ENCODE measurements at regions not wholly inside any gene's neighbourhood (a gene's known extent, or its start where the extent isn't known, plus 50 kb on each side); places are given as distances from the start of the nearest gene placed in this dataset.

DNA sequence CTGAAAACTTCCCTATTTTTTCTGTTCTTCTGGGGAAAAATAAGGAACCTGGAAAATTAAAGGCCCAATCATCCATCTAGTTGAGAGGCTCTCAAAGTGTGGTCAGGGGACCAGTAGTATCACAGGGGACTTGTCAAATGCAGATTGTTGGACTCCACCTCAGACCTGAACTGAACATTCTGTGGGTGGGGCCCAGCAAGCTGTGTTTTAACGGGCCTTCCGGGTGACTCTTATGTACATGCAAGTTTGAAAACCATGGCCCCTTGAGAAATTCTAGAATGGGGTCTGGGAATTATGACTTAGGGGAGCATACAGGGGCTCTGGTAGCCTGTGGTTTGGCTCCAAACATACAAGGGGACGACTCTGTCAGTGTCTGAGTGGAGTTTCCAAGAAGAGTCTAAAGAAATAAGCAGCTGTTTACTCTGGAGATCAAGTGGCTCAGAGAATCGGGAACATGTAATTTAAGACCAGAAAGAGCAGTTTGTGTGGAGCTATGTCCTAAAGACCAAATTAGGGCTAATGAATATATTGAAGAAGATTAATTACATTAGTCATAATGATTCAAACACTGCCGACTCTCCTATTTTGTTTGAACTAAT, 177.4 kb downstream of the SLC28A3 start:
- in situ Hi-C loops (cut with HindIII; ENCODE audit: low pct_unique_long_range_greater_than_20kb, low sequenced_read_pairs) = no loop called here
- no peak for DNase-seq (ENCODE audit: low read depth in 1 of 2, low spot score in 1 of 2)
- TF ChIP-seq JUND (IDR thresholded peaks at IDR 0.05; ENCODE audit: low read depth) = no peak

DNA sequence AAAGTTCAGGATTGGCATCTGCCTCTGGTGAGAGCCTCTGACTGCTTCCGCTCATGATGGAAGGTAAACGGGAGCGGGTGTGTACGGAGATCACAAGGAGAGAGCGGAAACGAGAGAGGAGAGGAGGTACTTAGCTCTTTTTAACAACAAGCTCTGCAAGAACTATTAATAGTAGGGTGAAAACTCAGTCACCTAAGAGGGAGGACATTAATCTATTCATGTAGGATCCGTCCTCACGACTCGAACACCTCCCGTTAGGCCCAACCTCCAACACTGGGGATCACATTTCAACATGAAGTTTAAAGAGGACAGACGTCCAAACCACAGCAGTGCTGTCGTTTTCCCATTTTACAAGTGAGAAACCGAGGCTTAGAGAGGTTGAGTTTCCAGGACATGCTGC, 173.7 kb downstream of the SLC28A3 start:
- DNase-seq (ENCODE audit: low read depth in 1 of 2, low spot score in 1 of 2) = no peak
- TF ChIP-seq JUND (IDR thresholded peaks at IDR 0.05; ENCODE audit: low read depth) = no peak
- in situ Hi-C loops (cut with HindIII; ENCODE audit: low pct_unique_long_range_greater_than_20kb, low sequenced_read_pairs) = no loop called here

DNA sequence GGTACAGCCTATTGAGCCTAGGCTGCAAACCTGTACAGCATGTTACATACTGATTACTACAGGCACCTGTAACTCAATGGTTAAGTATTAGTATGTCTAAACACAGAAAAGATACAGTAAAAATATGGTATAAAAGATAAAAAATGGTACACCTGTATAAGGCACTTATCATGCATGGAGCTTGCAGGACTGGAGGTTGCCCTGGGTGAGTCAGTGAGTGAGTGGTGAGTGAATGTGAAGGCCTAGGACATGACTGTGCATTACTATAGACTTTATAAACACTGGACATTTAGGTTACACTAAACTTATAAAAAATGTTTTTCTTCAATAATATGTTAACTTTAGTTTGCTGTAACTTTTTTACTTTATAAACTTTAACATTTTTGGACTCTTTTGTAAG, 171.3 kb downstream of the SLC28A3 start:
- TF ChIP-seq JUND (IDR thresholded peaks at IDR 0.05; ENCODE audit: low read depth) = no peak
- in situ Hi-C loops (cut with HindIII; ENCODE audit: low pct_unique_long_range_greater_than_20kb, low sequenced_read_pairs) = no loop called here
- DNase-seq (ENCODE audit: low read depth in 1 of 2, low spot score in 1 of 2) = no peak

DNA sequence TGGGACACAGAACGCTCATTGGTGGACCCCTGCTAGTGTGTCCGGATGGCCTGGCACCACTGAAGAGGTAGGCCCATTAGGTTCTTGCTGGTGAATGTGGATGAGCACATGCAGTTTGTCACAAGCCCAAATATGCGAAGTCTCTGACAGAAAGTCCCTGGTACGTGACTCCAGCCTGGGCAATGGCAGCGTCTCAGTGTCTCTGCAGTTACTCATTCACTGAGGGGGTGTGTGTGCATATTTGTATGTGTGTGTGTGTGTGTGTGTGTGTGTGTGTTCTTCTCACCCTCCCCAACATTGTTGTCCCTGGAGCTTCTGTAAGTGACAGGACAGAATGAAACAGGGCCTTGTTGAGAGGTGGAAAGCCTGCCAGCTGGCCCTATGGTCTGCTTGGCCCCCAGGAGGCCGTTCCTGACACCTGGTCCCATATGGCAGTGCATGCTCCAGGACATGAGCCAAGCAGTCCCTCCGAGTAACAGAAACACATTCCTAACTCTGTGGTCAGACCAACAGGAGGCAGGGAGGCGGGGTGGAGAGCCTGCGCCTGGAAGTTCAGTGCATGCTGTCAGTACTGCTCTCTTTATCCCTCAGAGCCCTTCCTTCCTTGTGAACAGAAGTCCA, 169.9 kb downstream of the SLC28A3 start:
- peak in 1 of 2 experiments; percentile 44 for DNase-seq (ENCODE audit: low read depth in 1 of 2, low spot score in 1 of 2)
- TF ChIP-seq JUND (IDR thresholded peaks at IDR 0.05; ENCODE audit: low read depth) = no peak
- in situ Hi-C loops (cut with HindIII; ENCODE audit: low pct_unique_long_range_greater_than_20kb, low sequenced_read_pairs) = no loop called here

DNA sequence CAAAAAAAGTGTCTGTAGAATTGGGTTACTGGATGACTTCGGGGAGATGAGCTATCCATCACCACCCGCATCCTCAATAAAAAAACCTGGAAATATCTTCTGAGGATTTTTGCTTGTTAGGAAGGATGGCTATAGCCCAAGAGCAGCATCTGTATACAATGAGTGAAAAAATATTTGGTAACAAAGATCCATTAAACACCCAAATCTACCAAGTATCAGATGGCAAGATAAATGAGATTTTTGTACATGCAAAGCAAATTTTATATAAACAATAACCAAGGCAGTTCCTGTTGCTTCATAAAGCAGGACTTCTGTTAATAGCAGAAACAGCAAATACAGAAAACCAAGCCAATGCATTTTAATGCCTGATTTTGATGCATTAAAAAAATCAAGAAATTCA, 166.6 kb downstream of the SLC28A3 start:
- in situ Hi-C loops (cut with HindIII; ENCODE audit: low pct_unique_long_range_greater_than_20kb, low sequenced_read_pairs) = no loop called here
- TF ChIP-seq JUND (IDR thresholded peaks at IDR 0.05; ENCODE audit: low read depth) = no peak
- DNase-seq (ENCODE audit: low read depth in 1 of 2, low spot score in 1 of 2) = no peak

DNA sequence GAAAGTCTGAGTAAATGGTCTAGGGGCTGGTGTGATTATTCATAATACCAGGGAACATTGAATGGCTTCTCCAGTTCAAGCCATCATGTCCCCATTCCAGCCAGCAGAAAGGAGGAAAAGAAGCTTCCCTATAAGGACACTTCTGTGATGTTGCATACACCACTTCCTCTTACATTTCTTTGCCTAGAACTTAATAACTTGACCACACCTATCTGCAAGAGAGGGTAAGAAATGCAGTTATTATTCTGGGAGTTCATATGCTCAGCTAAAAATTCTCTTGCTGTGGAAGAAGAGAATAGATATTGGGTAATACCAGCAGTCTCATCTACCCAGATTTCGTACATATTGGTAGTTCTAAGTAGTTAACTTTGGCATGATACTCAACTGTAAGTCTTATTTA, 166.1 kb downstream of the SLC28A3 start:
- in situ Hi-C loops (cut with HindIII; ENCODE audit: low pct_unique_long_range_greater_than_20kb, low sequenced_read_pairs) = no loop called here
- DNase-seq (ENCODE audit: low read depth in 1 of 2, low spot score in 1 of 2) = no peak
- no peak for TF ChIP-seq JUND (IDR thresholded peaks at IDR 0.05; ENCODE audit: low read depth)

DNA sequence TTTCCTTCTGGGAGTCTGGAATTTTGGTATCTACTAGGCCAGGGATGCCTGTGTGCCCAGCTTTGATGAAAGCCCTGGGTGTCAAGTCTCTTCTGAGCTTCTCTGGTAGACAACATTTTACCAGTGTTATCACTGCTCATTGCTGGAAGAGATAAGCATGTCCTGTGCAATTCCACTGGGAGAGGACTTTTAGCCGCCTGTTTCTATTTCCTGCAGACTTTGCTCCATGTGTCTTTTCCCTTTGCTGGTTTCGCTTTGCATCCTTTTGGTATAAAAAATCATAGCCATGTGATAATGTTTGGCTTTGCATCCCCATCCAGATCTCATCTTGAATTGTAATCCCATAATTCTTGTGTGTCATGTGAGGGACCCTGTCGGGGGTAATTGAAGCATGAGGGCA, 163.2 kb downstream of the SLC28A3 start:
- no peak for DNase-seq (ENCODE audit: low read depth in 1 of 2, low spot score in 1 of 2)
- no peak for TF ChIP-seq JUND (IDR thresholded peaks at IDR 0.05; ENCODE audit: low read depth)
- in situ Hi-C loops (cut with HindIII; ENCODE audit: low pct_unique_long_range_greater_than_20kb, low sequenced_read_pairs) = no loop called here

DNA sequence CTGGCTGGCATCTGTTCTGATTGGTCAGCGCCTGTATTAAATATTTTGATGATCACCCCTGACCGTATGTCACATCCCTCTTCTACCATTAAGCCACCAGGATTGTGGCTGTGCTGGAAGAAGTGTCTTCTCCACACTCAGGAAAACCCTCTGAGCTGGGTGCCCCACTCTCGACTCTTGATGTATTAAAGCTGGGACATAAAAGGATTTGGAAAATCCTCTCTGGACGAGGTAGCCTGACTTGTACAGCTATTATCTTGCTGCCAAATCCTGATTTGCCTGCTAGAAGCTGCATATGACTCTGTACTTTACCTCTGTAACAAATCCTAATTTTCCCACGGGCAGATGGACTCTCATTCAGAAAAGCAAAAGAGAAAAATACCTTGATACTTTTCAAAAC, 161.0 kb downstream of the SLC28A3 start:
- TF ChIP-seq JUND (IDR thresholded peaks at IDR 0.05; ENCODE audit: low read depth) = no peak
- in situ Hi-C loops (cut with HindIII; ENCODE audit: low pct_unique_long_range_greater_than_20kb, low sequenced_read_pairs) = no loop called here
- DNase-seq (ENCODE audit: low read depth in 1 of 2, low spot score in 1 of 2) = no peak

DNA sequence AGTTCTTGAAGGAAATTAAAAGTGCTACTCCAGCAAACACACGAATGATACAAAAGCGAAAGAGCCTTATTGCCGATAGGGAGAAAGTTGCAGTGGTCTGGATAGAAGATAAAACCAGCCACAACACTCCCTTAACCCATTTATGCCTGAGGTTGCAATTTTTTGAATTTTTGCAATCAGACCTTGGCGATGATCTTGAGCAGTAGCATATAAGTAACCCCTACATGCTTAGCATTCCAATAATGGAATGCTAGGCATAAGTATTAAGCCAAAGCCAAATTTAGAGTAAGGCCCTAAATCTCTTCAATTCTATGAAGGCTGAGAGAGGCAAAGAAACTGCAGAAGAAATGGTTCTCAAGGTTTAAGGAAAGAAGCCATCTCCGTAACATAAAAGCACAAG, 153.5 kb downstream of the SLC28A3 start:
- in situ Hi-C loops (cut with HindIII; ENCODE audit: low pct_unique_long_range_greater_than_20kb, low sequenced_read_pairs) = no loop called here
- no peak for DNase-seq (ENCODE audit: low read depth in 1 of 2, low spot score in 1 of 2)
- TF ChIP-seq JUND (IDR thresholded peaks at IDR 0.05; ENCODE audit: low read depth) = no peak

DNA sequence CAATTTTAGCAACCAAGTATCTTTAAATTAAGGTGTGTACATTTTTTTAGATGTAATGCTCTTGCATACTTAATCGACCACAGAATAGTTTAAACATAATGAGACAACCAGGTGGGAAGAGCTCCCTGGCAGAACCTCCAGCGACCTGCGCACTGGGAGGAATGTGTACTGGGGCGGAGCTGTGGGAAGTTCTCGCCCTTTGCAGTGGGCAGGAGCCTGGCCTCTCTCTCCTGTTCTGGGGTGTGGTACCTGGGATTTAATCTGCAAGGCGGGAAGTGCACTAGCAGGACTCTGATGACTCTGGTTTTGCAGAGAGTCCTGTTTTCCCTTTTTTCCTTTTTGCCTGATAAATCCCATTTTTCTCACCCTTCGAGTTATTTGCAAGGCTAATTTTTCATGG, 150.7 kb downstream of the SLC28A3 start:
- no peak for TF ChIP-seq JUND (IDR thresholded peaks at IDR 0.05; ENCODE audit: low read depth)
- no peak for DNase-seq (ENCODE audit: low read depth in 1 of 2, low spot score in 1 of 2)
- in situ Hi-C loops (cut with HindIII; ENCODE audit: low pct_unique_long_range_greater_than_20kb, low sequenced_read_pairs) = no loop called here

DNA sequence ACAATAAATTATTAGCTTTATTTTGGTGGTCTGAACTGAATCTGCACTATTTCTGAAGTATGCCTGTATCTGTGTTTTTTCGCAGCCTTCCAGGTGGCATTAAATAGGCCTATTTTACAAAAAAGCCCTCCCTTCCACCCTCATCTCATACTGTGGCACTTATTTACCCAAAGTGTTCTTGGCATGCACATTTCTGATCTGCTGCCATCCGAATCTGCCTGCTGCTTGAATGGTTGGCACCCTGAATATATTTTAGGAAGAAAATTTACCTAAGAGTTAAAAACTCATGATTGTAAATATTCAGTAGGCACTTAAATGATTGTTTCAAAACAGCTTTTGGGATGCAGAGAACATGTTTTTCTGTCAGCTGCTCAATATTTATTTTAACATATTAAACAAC, 150.1 kb downstream of the SLC28A3 start:
- TF ChIP-seq JUND (IDR thresholded peaks at IDR 0.05; ENCODE audit: low read depth) = no peak
- in situ Hi-C loops (cut with HindIII; ENCODE audit: low pct_unique_long_range_greater_than_20kb, low sequenced_read_pairs) = no loop called here
- no peak for DNase-seq (ENCODE audit: low read depth in 1 of 2, low spot score in 1 of 2)

DNA sequence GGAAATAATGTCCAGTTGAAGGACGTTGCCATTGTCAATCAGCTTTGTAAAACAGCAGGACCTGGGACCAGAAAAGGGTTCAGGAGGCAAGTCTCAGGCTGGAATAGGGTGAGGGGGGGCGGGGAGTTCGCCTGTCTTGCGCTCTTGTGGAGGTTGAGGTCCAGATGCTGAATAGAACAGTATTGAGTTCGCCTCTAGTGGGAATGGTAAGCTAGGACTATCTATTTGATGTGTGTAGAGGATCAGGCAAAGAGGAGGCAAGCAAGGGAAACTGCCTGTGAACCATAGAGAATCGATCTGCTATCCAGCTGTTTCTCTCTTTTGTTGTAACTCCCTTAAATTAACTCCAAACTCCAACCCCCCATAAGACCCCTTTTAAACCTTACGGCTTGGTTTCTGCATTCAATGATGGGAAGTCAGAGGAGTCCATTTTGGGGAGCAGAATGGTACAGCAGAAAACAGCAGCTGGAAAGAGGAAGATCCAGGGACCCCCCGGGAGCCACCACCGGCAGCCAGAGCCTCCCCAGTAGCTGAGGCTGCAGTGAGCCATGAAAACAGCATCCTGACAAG, 133.7 kb downstream of the SLC28A3 start:
- in situ Hi-C loops (cut with HindIII; ENCODE audit: low pct_unique_long_range_greater_than_20kb, low sequenced_read_pairs) = no loop called here
- no peak for DNase-seq (ENCODE audit: low read depth in 1 of 2, low spot score in 1 of 2)
- TF ChIP-seq JUND (IDR thresholded peaks at IDR 0.05; ENCODE audit: low read depth) = no peak

DNA sequence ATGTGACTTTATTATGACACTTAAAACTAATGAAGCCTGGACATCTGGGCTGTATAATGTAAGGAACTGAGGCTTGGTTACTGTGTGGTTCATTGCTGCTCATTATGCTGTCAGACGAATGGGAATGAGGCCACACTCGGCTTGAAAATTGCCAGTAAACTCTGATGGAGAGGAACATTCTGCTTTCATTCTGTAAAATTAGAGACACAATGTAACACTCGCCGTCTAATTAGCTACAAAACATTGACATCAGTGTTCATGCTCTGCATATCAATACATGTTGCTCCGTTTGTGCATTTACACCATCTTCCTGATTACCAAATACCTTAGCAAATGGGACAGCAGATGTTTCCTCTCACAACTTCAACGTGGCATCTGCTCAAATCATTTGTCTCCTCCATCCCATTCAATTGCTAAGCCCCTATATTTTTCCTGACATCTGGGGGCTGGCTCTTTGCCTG, 133.0 kb downstream of the SLC28A3 start:
- no peak for TF ChIP-seq JUND (IDR thresholded peaks at IDR 0.05; ENCODE audit: low read depth)
- in situ Hi-C loops (cut with HindIII; ENCODE audit: low pct_unique_long_range_greater_than_20kb, low sequenced_read_pairs) = no loop called here
- no peak for DNase-seq (ENCODE audit: low read depth in 1 of 2, low spot score in 1 of 2)

Measured in T47D (cell line).